ENCODE measurements at regions not wholly inside any gene's neighbourhood (a gene's known extent, or its start where the extent isn't known, plus 50 kb on each side); places are given as distances from the start of the nearest gene placed in this dataset.

- no peak for TF ChIP-seq CHD7 (IDR thresholded peaks at IDR 0.05; ENCODE audit: insufficient replicate concordance, low read length)
Observed at GRCh38 chr3:177690306-177690705, 493.0 kb upstream of the TBL1XR1 start (continued).
